ENCODE measurements at regions not wholly inside any gene's neighbourhood (a gene's known extent, or its start where the extent isn't known, plus 50 kb on each side); places are given as distances from the start of the nearest gene placed in this dataset.

- TF ChIP-seq POLR2A (IDR thresholded peaks at IDR 0.05) (no peak), CTCF (IDR thresholded peaks at IDR 0.05) (no peak), EP300 (IDR thresholded peaks at IDR 0.05) (no peak)
Observed at GRCh38 chr12:103109861-103110260, 152.4 kb downstream of the ASCL1 start.

Data from ovary (tissue), 3 donors.